H9 (cell line): ENCODE measurements at regions not wholly inside any gene's neighbourhood (a gene's known extent, or its start where the extent isn't known, plus 50 kb on each side); places are given as distances from the start of the nearest gene placed in this dataset.
"Not testable (repeated sequence)": the region's sequence is repeated elsewhere in the genome, so short reads cannot be mapped to it uniquely, and the experiment has no call there.

ENCODE experiments used
- DNase-seq: peaks from one replicate; pipeline ENCODE4 v3.0.0-alpha.2; 2017
- H2AFZ ChIP-seq: one replicate; pipeline ENCODE4 v1.6.1; 2013; ENCODE audit warnings: mild to moderate bottlenecking, low read length, control low read depth, moderate library complexity
- H2AK5ac ChIP-seq: 2 replicates; pipeline ENCODE4 v1.6.1; 2013; ENCODE audit warnings: low read length, control low read depth, mixed read lengths; ENCODE audit not compliant: insufficient read length
- H2BK120ac ChIP-seq: one replicate; pipeline ENCODE4 v1.6.1; 2013; ENCODE audit warnings: low read depth, mild to moderate bottlenecking, low read length, control low read depth, inconsistent platforms; ENCODE audit not compliant: poor library complexity, severe bottlenecking
- H2BK12ac ChIP-seq: 2 replicates; pipeline ENCODE4 v1.6.1; 2013; ENCODE audit warnings: low read length, control low read depth, mixed read lengths, low read depth; ENCODE audit not compliant: insufficient read length
- H2BK15ac ChIP-seq: 2 replicates; pipeline ENCODE4 v1.6.1; 2013; ENCODE audit warnings: low read depth, low read length, control low read depth
- H2BK20ac ChIP-seq: one replicate; pipeline ENCODE4 v1.6.1; 2013; ENCODE audit warnings: low read depth, mild to moderate bottlenecking, low read length, control low read depth, inconsistent platforms; ENCODE audit not compliant: poor library complexity, severe bottlenecking
- H2BK5ac ChIP-seq: 2 replicates; pipeline ENCODE4 v1.6.1; 2013; ENCODE audit warnings: low read length, control low read depth, mixed read lengths; ENCODE audit not compliant: insufficient read length
- H3K14ac ChIP-seq: 2 replicates; pipeline ENCODE4 v1.6.1; 2013; ENCODE audit warnings: low read length, control low read depth; ENCODE audit not compliant: insufficient read depth
- H3K18ac ChIP-seq: 2 replicates; pipeline ENCODE4 v1.6.1; 2013; ENCODE audit warnings: low read depth, mild to moderate bottlenecking, mixed read lengths, low read length, control low read depth; ENCODE audit not compliant: insufficient read length
- H3K23ac ChIP-seq: 2 replicates; pipeline ENCODE4 v1.6.1; 2013; ENCODE audit warnings: low read length, control low read depth, mixed read lengths, low read depth; ENCODE audit not compliant: insufficient read length
- H3K23me2 ChIP-seq: 2 replicates; pipeline ENCODE4 v1.6.1; 2013; ENCODE audit warnings: low read depth, mild to moderate bottlenecking, mixed read lengths, low read length, control low read depth; ENCODE audit not compliant: insufficient read length, poor library complexity, severe bottlenecking
- H3K27ac ChIP-seq: 2 replicates; pipeline ENCODE4 v1.5.1; 2013; ENCODE audit warnings: low read length, control low read depth, mixed read lengths, low read depth; ENCODE audit not compliant: insufficient read length
- H3K27me3 ChIP-seq: 2 replicates; pipeline ENCODE4 v1.6.1; 2013; ENCODE audit warnings: low read length, control low read depth, inconsistent platforms; ENCODE audit not compliant: insufficient read depth
- H3K4ac ChIP-seq: 2 replicates; pipeline ENCODE4 v1.6.1; 2013; ENCODE audit warnings: low read depth, mild to moderate bottlenecking, control low read depth, inconsistent platforms, low read length, moderate library complexity
- H3K4me1 ChIP-seq: 2 replicates; pipeline ENCODE4 v1.6.1; 2013; ENCODE audit warnings: low read length, control low read depth, inconsistent platforms; ENCODE audit not compliant: insufficient read depth
- H3K4me2 ChIP-seq: 2 replicates; pipeline ENCODE4 v1.6.1; 2013; ENCODE audit warnings: low read length, control low read depth, mixed read lengths; ENCODE audit not compliant: insufficient read length, insufficient read depth
- H3K56ac ChIP-seq: 2 replicates; pipeline ENCODE4 v1.6.1; 2013; ENCODE audit warnings: low read depth, mild to moderate bottlenecking, mixed read lengths, low read length, control low read depth; ENCODE audit not compliant: insufficient read length
- H3K79me1 ChIP-seq: 2 replicates; pipeline ENCODE4 v1.6.1; 2013; ENCODE audit warnings: low read depth, mild to moderate bottlenecking, moderate library complexity, low read length, control low read depth, inconsistent platforms; ENCODE audit not compliant: insufficient read depth, poor library complexity, severe bottlenecking
- H3K79me2 ChIP-seq: 2 replicates; pipeline ENCODE4 v1.6.1; 2013; ENCODE audit warnings: low read length, control low read depth, inconsistent platforms; ENCODE audit not compliant: insufficient read depth
- H3K9ac ChIP-seq: 2 replicates; pipeline ENCODE4 v1.6.1; 2013; ENCODE audit warnings: low read length, control low read depth, mixed read lengths; ENCODE audit not compliant: insufficient read length; ENCODE audit errors: extremely low read depth
- H3K9me3 ChIP-seq: one replicate; pipeline ENCODE4 v1.6.1; 2013; ENCODE audit warnings: low read depth, low read length, inconsistent platforms; ENCODE audit not compliant: control insufficient read depth
- H3T11ph ChIP-seq: one replicate; pipeline ENCODE4 v1.6.1; 2013; ENCODE audit warnings: mild to moderate bottlenecking, low read length, control low read depth, inconsistent platforms
- H4K20me1 ChIP-seq: one replicate; pipeline ENCODE4 v1.6.1; 2013; ENCODE audit not compliant: control insufficient read depth, insufficient read length, insufficient read depth
- H4K5ac ChIP-seq: 2 replicates; pipeline ENCODE4 v1.6.1; 2013; ENCODE audit warnings: low read depth, mild to moderate bottlenecking, mixed read lengths, low read length, control low read depth; ENCODE audit not compliant: insufficient read length
- H4K8ac ChIP-seq: replicated peaks from 2 replicates; pipeline ENCODE4 v1.6.1; 2013; ENCODE audit warnings: low read length, control low read depth, mixed read lengths, low read depth; ENCODE audit not compliant: insufficient read length
- H4K91ac ChIP-seq: 2 replicates; pipeline ENCODE4 v1.6.1; 2013; ENCODE audit warnings: low read depth, mild to moderate bottlenecking, moderate library complexity, mixed read lengths, low read length, control low read depth; ENCODE audit not compliant: insufficient read length
- H3K27ac Mint-ChIP-seq, 3 experiments: 2 replicates in 2 of 3; 3 replicates in 1 of 3; pipeline ENCODE4 v1.8.0; 2020 to 2021; ENCODE audit warnings: mixed read lengths in 3 of 3, mild to moderate bottlenecking in 1 of 3, moderate library complexity in 1 of 3
- H3K27me3 Mint-ChIP-seq: 2 replicates; pipeline ENCODE4 v1.8.0; 2021; ENCODE audit warnings: low read depth, mild to moderate bottlenecking, moderate library complexity, mixed read lengths
- H3K36me3 Mint-ChIP-seq, 3 experiments: 2 replicates in 2 of 3; 3 replicates in 1 of 3; pipeline ENCODE4 v1.8.0; 2020 to 2021; ENCODE audit warnings: low read depth in 3 of 3, mixed read lengths in 3 of 3; ENCODE audit not compliant: insufficient read depth in 1 of 3
- H3K4me1 Mint-ChIP-seq, 2 experiments: 2 replicates each; pipeline ENCODE4 v1.8.0; 2020; ENCODE audit warnings: mixed read lengths in 2 of 2
- H3K4me3 Mint-ChIP-seq, 2 experiments: 2 replicates in 1 of 2; 3 replicates in 1 of 2; pipeline ENCODE4 v1.8.0; 2020 to 2021; ENCODE audit warnings: mild to moderate bottlenecking in 2 of 2, mixed read lengths in 2 of 2, moderate library complexity in 1 of 2
- H3K9me3 Mint-ChIP-seq, 2 experiments: 2 replicates in 1 of 2; 3 replicates in 1 of 2; pipeline ENCODE4 v1.8.0; 2020; ENCODE audit warnings: mild to moderate bottlenecking in 2 of 2, mixed read lengths in 2 of 2, moderate library complexity in 1 of 2
- WGBS: extraction: QIAGEN DNeasy Blood & Tissue Kit; methylation state at CpG from one replicate; pipeline ENCODE4 v1.1.7; 2013; ENCODE audit warnings: missing lambda C conversion rate, low lambda C conversion rate, mixed read lengths; ENCODE audit not compliant: insufficient read length; ENCODE audit errors: extremely low coverage; 5-methylcytosine and 5-hydroxymethylcytosine counted together

- not testable (repeated sequence) for H2BK12ac ChIP-seq, H3K27ac Mint-ChIP-seq, H4K91ac ChIP-seq, H3T11ph ChIP-seq, H3K18ac ChIP-seq, H3K9me3 ChIP-seq, H3K9ac ChIP-seq, H3K9me3 Mint-ChIP-seq, H3K36me3 Mint-ChIP-seq, H3K56ac ChIP-seq, H2AFZ ChIP-seq, H3K4me1 ChIP-seq, H2BK15ac ChIP-seq, H2AK5ac ChIP-seq, H3K23ac ChIP-seq, H3K23me2 ChIP-seq, H4K20me1 ChIP-seq, H3K27ac ChIP-seq, H3K79me2 ChIP-seq, H3K14ac ChIP-seq, H3K4me3 Mint-ChIP-seq, H3K79me1 ChIP-seq, H2BK120ac ChIP-seq, H4K5ac ChIP-seq, H2BK5ac ChIP-seq, DNase-seq, H3K4me2 ChIP-seq, H3K4me1 Mint-ChIP-seq, H4K8ac ChIP-seq, H2BK20ac ChIP-seq, H3K27me3 ChIP-seq, H3K4ac ChIP-seq
- peaks cover 35% of the 10 kb centered on the region for H3K27me3 Mint-ChIP-seq
- WGBS, result no CpG with 5 or more reads among the region's 7 CpGs
These were observed 91.8 kb upstream of the FRG2C start for GRCh38 chr3:75572303-75572702.

DNA sequence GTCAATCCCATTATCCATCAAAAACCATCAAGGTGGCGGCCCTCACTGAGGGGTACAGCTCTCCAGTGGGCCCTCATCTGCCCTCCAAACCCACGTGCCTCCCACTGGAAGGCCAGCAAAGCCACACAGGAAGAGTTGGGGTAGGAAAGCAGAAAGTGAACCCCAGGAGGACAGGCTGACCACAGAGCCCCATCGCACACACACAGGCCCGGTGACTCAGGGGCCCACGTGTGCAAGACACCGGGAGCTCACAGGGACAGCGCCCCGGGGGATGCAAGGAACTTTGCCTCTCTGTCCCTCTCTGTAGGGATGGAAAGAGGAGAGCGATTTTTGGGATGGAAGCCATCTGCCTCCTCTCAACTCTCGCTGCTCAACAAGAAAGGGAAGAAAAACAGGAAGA lies 85.0 kb upstream of the FRG2C start:
- H2AFZ ChIP-seq, H3K14ac ChIP-seq, H3K9me3 Mint-ChIP-seq, H2BK20ac ChIP-seq, H3K4me1 ChIP-seq, H3K23ac ChIP-seq, H2BK120ac ChIP-seq, H3K36me3 Mint-ChIP-seq, H2BK12ac ChIP-seq, H3K27me3 ChIP-seq, H3K23me2 ChIP-seq, H3K9me3 ChIP-seq, DNase-seq, H2BK5ac ChIP-seq, H3T11ph ChIP-seq, H3K79me1 ChIP-seq, H3K9ac ChIP-seq, H4K20me1 ChIP-seq, H3K27ac Mint-ChIP-seq, H4K8ac ChIP-seq, H3K27ac ChIP-seq, H3K18ac ChIP-seq, H4K5ac ChIP-seq, H3K56ac ChIP-seq, H4K91ac ChIP-seq, H3K79me2 ChIP-seq, H2AK5ac ChIP-seq, H2BK15ac ChIP-seq, H3K4ac ChIP-seq: not testable (repeated sequence)
- peak overlapping the region; percentile 56 for H3K4me2 ChIP-seq
- Mint-ChIP-seq H3K4me3 (peak overlapping the region; percentile 65 to 87), H3K4me1 (peaks cover 34 to 39% of the 10 kb centered on the region in 2 experiments), H3K27me3 (peaks cover 85% of the 10 kb centered on the region)
- WGBS, result no CpG with 5 or more reads among the region's 10 CpGs
